IMR-90 (cell line): ENCODE measurements at regions not wholly inside any gene's neighbourhood (a gene's known extent, or its start where the extent isn't known, plus 50 kb on each side); places are given as distances from the start of the nearest gene placed in this dataset.

ENCODE experiments used
- ATAC-seq: fragments of 200-7000 bp; cut with Tn5 transposase; 2 replicates; pipeline ENCODE4 v1.9.1; 2020; ENCODE audit warnings: low read depth, mild to moderate bottlenecking, moderate library complexity
- BruUV-seq: library from RNA; stranded (reverse); fragments of 400-500 nt; replicated peaks from 2 replicates; lab custom pipeline; 2021; lab: Mats Ljungman, UMichigan
- CTCF ChIA-PET: fragments of 300-600 bp; formaldehyde crosslinking; extraction: SDS; loops from one replicate; lab custom pipeline; 2021; ENCODE audit warnings: antibody characterized with exemption; lab: Yijun Ruan, JAX
- POLR2A ChIA-PET: fragments of 300-600 bp; sonication (Branson Sonifier 250); formaldehyde crosslinking; loops from one replicate; lab custom pipeline; 2022; ENCODE audit warnings: antibody characterized with exemption; ENCODE audit not compliant: unreplicated experiment; lab: Charles Lee
- DNase-seq: peaks from one replicate; pipeline ENCODE4 v3.0.0; 2013
- H2AFZ ChIP-seq: replicated peaks from 2 replicates; pipeline ENCODE3; 2013; ENCODE audit warnings: low read length, mild to moderate bottlenecking; ENCODE audit not compliant: poor library complexity
- H2AK5ac ChIP-seq: 2 replicates; pipeline ENCODE4 v1.6.1; 2013; ENCODE audit warnings: low read depth, low read length, inconsistent platforms
- H2AK9ac ChIP-seq: replicated peaks from 2 replicates; pipeline ENCODE3; 2013; ENCODE audit warnings: mild to moderate bottlenecking, low read depth, low read length, moderate library complexity; ENCODE audit not compliant: poor library complexity
- H2BK120ac ChIP-seq: 2 replicates; pipeline ENCODE4 v1.6.1; 2013; ENCODE audit warnings: low read depth, low read length, inconsistent platforms
- H2BK15ac ChIP-seq: 3 replicates; pipeline ENCODE4 v1.6.1; 2013; ENCODE audit warnings: low read depth, low read length, inconsistent platforms
- H2BK20ac ChIP-seq: 2 replicates; pipeline ENCODE4 v1.6.1; 2013; ENCODE audit warnings: low read depth, mild to moderate bottlenecking, inconsistent platforms, low read length, moderate library complexity
- H2BK5ac ChIP-seq: 2 replicates; pipeline ENCODE4 v1.6.1; 2013; ENCODE audit warnings: mild to moderate bottlenecking, low read depth, low read length, inconsistent platforms; ENCODE audit not compliant: poor library complexity, severe bottlenecking
- H3K14ac ChIP-seq: replicated peaks from 2 replicates; pipeline ENCODE4 v1.6.1; 2013; ENCODE audit warnings: low read depth, low read length, inconsistent platforms
- H3K18ac ChIP-seq: 2 replicates; pipeline ENCODE4 v1.6.1; 2013; ENCODE audit warnings: low read depth, low read length, control low read depth
- H3K23ac ChIP-seq: 2 replicates; pipeline ENCODE4 v1.6.1; 2013; ENCODE audit warnings: low read depth, low read length, inconsistent platforms
- H3K27ac ChIP-seq: 2 replicates; pipeline ENCODE4 v1.5.1; 2013; ENCODE audit warnings: mild to moderate bottlenecking, control low read depth, low read length; ENCODE audit not compliant: insufficient read depth
- H3K27me3 ChIP-seq: 2 replicates; pipeline ENCODE4 v1.6.1; 2013; ENCODE audit warnings: low read length; ENCODE audit not compliant: control insufficient read depth, insufficient read depth
- H3K36me3 ChIP-seq: 2 replicates; pipeline ENCODE4 v1.6.1; 2013; ENCODE audit warnings: low read length, mixed read lengths; ENCODE audit not compliant: control insufficient read depth, insufficient read depth
- H3K4ac ChIP-seq: 2 replicates; pipeline ENCODE4 v1.6.1; 2013; ENCODE audit warnings: low read depth, low read length, inconsistent platforms
- H3K4me1 ChIP-seq: 2 replicates; pipeline ENCODE4 v1.6.1; 2013; ENCODE audit warnings: low read length, mixed read lengths; ENCODE audit not compliant: control insufficient read depth, insufficient read depth
- H3K4me2 ChIP-seq: 2 replicates; pipeline ENCODE4 v1.6.1; 2013; ENCODE audit warnings: low read depth, mild to moderate bottlenecking, control low read depth, low read length, moderate library complexity
- H3K4me3 ChIP-seq: 2 replicates; pipeline ENCODE4 v1.5.1; 2013; ENCODE audit warnings: low read depth, mild to moderate bottlenecking, control low read depth, low read length, moderate library complexity; ENCODE audit not compliant: insufficient read depth
- H3K56ac ChIP-seq: 2 replicates; pipeline ENCODE4 v1.6.1; 2013; ENCODE audit warnings: low read length, inconsistent platforms; ENCODE audit not compliant: insufficient read depth; ENCODE audit errors: extremely low read depth
- H3K79me1 ChIP-seq, 2 experiments: 2 replicates each; pipeline ENCODE4 v1.6.1; 2013; ENCODE audit warnings: low read length in 2 of 2, inconsistent platforms in 1 of 2, low read depth in 1 of 2
- H3K9ac ChIP-seq: 2 replicates; pipeline ENCODE4 v1.6.1; 2013; ENCODE audit warnings: low read depth, low read length, control low read depth
- H3K9me1 ChIP-seq: 2 replicates; pipeline ENCODE4 v1.6.1; 2013; ENCODE audit warnings: low read length, inconsistent platforms; ENCODE audit not compliant: insufficient read depth
- H3K9me3 ChIP-seq: 2 replicates; pipeline ENCODE4 v1.6.1; 2013; ENCODE audit warnings: low read length; ENCODE audit not compliant: control insufficient read depth, insufficient read depth
- H4K20me1 ChIP-seq: 2 replicates; pipeline ENCODE4 v1.6.1; 2013; ENCODE audit warnings: low read length, inconsistent platforms; ENCODE audit not compliant: insufficient read depth
- H4K5ac ChIP-seq: 2 replicates; pipeline ENCODE4 v1.6.1; 2013; ENCODE audit warnings: mild to moderate bottlenecking, low read depth, low read length, control low read depth
- H4K8ac ChIP-seq, 2 experiments: 2 replicates each; pipeline ENCODE4 v1.6.1; 2013; ENCODE audit warnings: low read depth in 2 of 2, low read length in 2 of 2, control low read depth in 1 of 2, inconsistent platforms in 1 of 2
- H4K91ac ChIP-seq: 2 replicates; pipeline ENCODE4 v1.6.1; 2013; ENCODE audit warnings: low read depth, low read length, inconsistent platforms; ENCODE audit not compliant: insufficient read depth
- BHLHE40 ChIP-seq: fragments of 150-350 bp; IDR thresholded peaks from 2 replicates; pipeline ENCODE4 v1.6.1; 2016; ENCODE audit warnings: mild to moderate bottlenecking, low read depth, low read length
- CEBPB ChIP-seq: IDR thresholded peaks from 2 replicates; pipeline ENCODE4 v1.6.1; 2012; ENCODE audit warnings: low read depth, low read length, improper control_type of control experiment
- MAZ ChIP-seq: IDR thresholded peaks from 2 replicates; pipeline ENCODE4 v1.6.1; 2012; ENCODE audit warnings: low read depth, mild to moderate bottlenecking, low read length, improper control_type of control experiment, moderate library complexity, borderline replicate concordance
- NFE2L2 ChIP-seq: fragments of 150-350 bp; IDR thresholded peaks from 2 replicates; pipeline ENCODE4 v1.6.1; 2016; ENCODE audit warnings: low read depth, mild to moderate bottlenecking, low read length
- POLR2A ChIP-seq: IDR thresholded peaks from 2 replicates; pipeline ENCODE4 v1.6.1; 2012; ENCODE audit warnings: mild to moderate bottlenecking, low read depth, low read length
- RFX5 ChIP-seq: IDR thresholded peaks from 2 replicates; pipeline ENCODE4 v1.8.0; 2012; ENCODE audit warnings: low read depth, mild to moderate bottlenecking, low read length, moderate library complexity
- SMC3 ChIP-seq: fragments of 150-350 bp; IDR thresholded peaks from 2 replicates; pipeline ENCODE4 v1.6.1; 2016; ENCODE audit warnings: low read depth, mild to moderate bottlenecking, antibody characterized with exemption, low read length, moderate library complexity
- WGBS, 2 experiments: methylation state at CpG; one replicate each; pipeline versions ENCODE4 v1.1.5 to v1.1.7; 2013; ENCODE audit warnings: missing lambda C conversion rate in 2 of 2; ENCODE audit not compliant: insufficient read length in 1 of 2; ENCODE audit errors: extremely low coverage in 2 of 2; 5-methylcytosine and 5-hydroxymethylcytosine counted together
- dilution Hi-C: fragments of 300-500 bp; cut with HindIII; formaldehyde crosslinking; loops from one replicate; pipeline ENCODE4 v1.14.3; 2018; ENCODE audit warnings: low sequenced_read_pairs; ENCODE audit not compliant: unreplicated experiment
- in situ Hi-C: fragments of 300-500 bp; cut with MboI; formaldehyde crosslinking; loops from 3 replicates; pipeline ENCODE4 v1.14.3; 2019; ENCODE audit warnings: low sequenced_read_pairs, inconsistent platforms, mixed read lengths
- intact Hi-C: fragments of 100-400 bp; cut with micrococcal nuclease; formaldehyde crosslinking; loops from 2 replicates; pipeline ENCODE4 v1.10.0; 2022
- TF ChIP-seq, protein P1 (sequence below): conservative IDR thresholded peaks from 2 replicates; pipeline ENCODE4 v1.5.1; 2012; ENCODE audit warnings: mild to moderate bottlenecking, low read depth, low read length, improper control_type of control experiment
- TF ChIP-seq, protein P2 (sequence below): fragments of 150-350 bp; IDR thresholded peaks from 2 replicates; pipeline ENCODE4 v1.6.1; 2016; ENCODE audit warnings: low read depth, mild to moderate bottlenecking, low read length, moderate library complexity, borderline replicate concordance

DNA sequence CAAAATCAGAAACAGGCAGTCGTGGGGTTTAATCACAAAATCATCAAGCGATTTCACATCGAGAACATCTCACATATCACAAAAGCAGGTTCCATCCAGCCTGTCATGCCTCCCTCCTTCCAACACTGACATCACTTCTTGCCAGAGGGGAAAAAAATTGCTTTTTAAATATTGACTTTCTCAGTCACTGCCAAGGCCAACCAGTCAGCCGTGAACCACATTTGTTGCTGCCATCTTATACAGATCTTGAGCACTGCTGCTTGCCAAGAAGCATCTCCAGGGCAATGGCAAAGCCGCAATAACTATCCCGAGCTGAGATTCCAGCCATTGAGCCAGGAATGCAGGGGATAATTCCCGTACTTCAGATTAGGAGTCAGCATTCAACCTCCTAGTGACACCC, 174.6 kb downstream of the ANXA2 start:
- Histone ChIP-seq H3K23ac (no peak overlapping the region), H3K56ac (no peak overlapping the region), H3K4me3 (no peak overlapping the region), H2AFZ (no peak overlapping the region), H4K5ac (no peak overlapping the region), H3K14ac (no peak overlapping the region), H4K20me1 (no peaks in the 10 kb centered on the region), H4K8ac (no peak overlapping the region), H2AK5ac (no peak overlapping the region), H3K18ac (no peak overlapping the region), H3K9me3 (no peaks in the 10 kb centered on the region), H3K79me1 (no peaks in the 10 kb centered on the region), H2BK120ac (no peak overlapping the region), H2BK5ac (no peak overlapping the region), H2BK15ac (no peak overlapping the region), H2AK9ac (no peak overlapping the region), H4K91ac (no peak overlapping the region), H3K27me3 (peaks cover 9% of the 10 kb centered on the region), H3K9ac (no peak overlapping the region), H2BK20ac (no peak overlapping the region), H3K9me1 (no peaks in the 10 kb centered on the region), H3K4me2 (no peak overlapping the region), H3K4me1 (no peaks in the 10 kb centered on the region), H3K36me3 (no peaks in the 10 kb centered on the region), H3K27ac (no peak overlapping the region), H3K4ac (no peak overlapping the region)
- in situ Hi-C loops: no loop called here
- no peak for ATAC-seq
- TF ChIP-seq BHLHE40 (no peak), RFX5 (no peak), SMC3 (no peak), MAZ (no peak), CEBPB (no peak), POLR2A (no peak), NFE2L2 (no peak)
- TF ChIP-seq, protein P1, sequence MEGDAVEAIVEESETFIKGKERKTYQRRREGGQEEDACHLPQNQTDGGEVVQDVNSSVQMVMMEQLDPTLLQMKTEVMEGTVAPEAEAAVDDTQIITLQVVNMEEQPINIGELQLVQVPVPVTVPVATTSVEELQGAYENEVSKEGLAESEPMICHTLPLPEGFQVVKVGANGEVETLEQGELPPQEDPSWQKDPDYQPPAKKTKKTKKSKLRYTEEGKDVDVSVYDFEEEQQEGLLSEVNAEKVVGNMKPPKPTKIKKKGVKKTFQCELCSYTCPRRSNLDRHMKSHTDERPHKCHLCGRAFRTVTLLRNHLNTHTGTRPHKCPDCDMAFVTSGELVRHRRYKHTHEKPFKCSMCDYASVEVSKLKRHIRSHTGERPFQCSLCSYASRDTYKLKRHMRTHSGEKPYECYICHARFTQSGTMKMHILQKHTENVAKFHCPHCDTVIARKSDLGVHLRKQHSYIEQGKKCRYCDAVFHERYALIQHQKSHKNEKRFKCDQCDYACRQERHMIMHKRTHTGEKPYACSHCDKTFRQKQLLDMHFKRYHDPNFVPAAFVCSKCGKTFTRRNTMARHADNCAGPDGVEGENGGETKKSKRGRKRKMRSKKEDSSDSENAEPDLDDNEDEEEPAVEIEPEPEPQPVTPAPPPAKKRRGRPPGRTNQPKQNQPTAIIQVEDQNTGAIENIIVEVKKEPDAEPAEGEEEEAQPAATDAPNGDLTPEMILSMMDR: no peak
- TF ChIP-seq, protein P2, sequence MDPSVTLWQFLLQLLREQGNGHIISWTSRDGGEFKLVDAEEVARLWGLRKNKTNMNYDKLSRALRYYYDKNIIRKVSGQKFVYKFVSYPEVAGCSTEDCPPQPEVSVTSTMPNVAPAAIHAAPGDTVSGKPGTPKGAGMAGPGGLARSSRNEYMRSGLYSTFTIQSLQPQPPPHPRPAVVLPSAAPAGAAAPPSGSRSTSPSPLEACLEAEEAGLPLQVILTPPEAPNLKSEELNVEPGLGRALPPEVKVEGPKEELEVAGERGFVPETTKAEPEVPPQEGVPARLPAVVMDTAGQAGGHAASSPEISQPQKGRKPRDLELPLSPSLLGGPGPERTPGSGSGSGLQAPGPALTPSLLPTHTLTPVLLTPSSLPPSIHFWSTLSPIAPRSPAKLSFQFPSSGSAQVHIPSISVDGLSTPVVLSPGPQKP: no peak
- ChIA-PET CTCF (no interaction called here), POLR2A (no interaction called here)
- DNase-seq: no peak
- dilution Hi-C loops: no loop called here
- no TSS peak for BruUV-seq
- WGBS, 2 experiments: no CpG with 5 or more reads among the region's 7 CpGs
- intact Hi-C loops: no loop called here
